Calu3 (cell line): ENCODE measurements at regions not wholly inside any gene's neighbourhood (a gene's known extent, or its start where the extent isn't known, plus 50 kb on each side); places are given as distances from the start of the nearest gene placed in this dataset.
"Not testable (repeated sequence)": the region's sequence is repeated elsewhere in the genome, so short reads cannot be mapped to it uniquely, and the experiment has no call there.

Source experiments
- BruUV-seq: library from RNA; stranded (reverse); fragments of 400-500 nt; replicated peaks from 2 replicates; lab custom pipeline; 2021; lab: Mats Ljungman, UMichigan
- CTCF ChIA-PET: fragments of 300-600 bp; sonication (Branson Sonifier 250); formaldehyde crosslinking; loops from one replicate; lab custom pipeline; 2022; ENCODE audit warnings: antibody characterized with exemption; lab: Charles Lee
- DNase-seq: peaks from one replicate; pipeline ENCODE4 v3.0.0; 2022
- H3K27ac Mint-ChIP-seq: one replicate; pipeline ENCODE4 v1.8.0; 2022; ENCODE audit warnings: mixed read lengths; ENCODE audit not compliant: unreplicated experiment
- H3K27me3 Mint-ChIP-seq: one replicate; pipeline ENCODE4 v1.8.0; 2022; ENCODE audit warnings: mixed read lengths; ENCODE audit not compliant: unreplicated experiment
- H3K36me3 Mint-ChIP-seq: one replicate; pipeline ENCODE4 v1.8.0; 2022; ENCODE audit warnings: mild to moderate bottlenecking, moderate library complexity, mixed read lengths; ENCODE audit not compliant: insufficient read depth, unreplicated experiment
- H3K4me1 Mint-ChIP-seq: one replicate; pipeline ENCODE4 v1.8.0; 2022; ENCODE audit warnings: mild to moderate bottlenecking, low read depth, mixed read lengths; ENCODE audit not compliant: unreplicated experiment
- H3K4me3 Mint-ChIP-seq: one replicate; pipeline ENCODE4 v1.8.0; 2022; ENCODE audit warnings: mild to moderate bottlenecking, low read depth, moderate library complexity, mixed read lengths; ENCODE audit not compliant: unreplicated experiment
- H3K9me3 Mint-ChIP-seq: one replicate; pipeline ENCODE4 v1.8.0; 2022; ENCODE audit warnings: low read depth, mixed read lengths; ENCODE audit not compliant: unreplicated experiment
- CTCF ChIP-seq: fragments of 200-600 bp; IDR thresholded peaks from one replicate; pipeline ENCODE4 v1.8.0; 2022; ENCODE audit warnings: antibody characterized with exemption; ENCODE audit not compliant: unreplicated experiment
- intact Hi-C: fragments of 100-400 bp; cut with micrococcal nuclease; formaldehyde crosslinking; loops from one replicate; pipeline ENCODE4 v1.10.0; 2022; ENCODE audit not compliant: unreplicated experiment

- intact Hi-C loops, result no loop called here
- H3K4me1 Mint-ChIP-seq, result no peaks in the 10 kb centered on the region
Measured at GRCh38 chr21:18007121-18007520, 188.0 kb upstream of the C21orf91 start.

GRCh38 chr21:18006691-18007090 lies 187.5 kb upstream of the C21orf91 start:
- no peaks in the 10 kb centered on the region for H3K9me3 Mint-ChIP-seq
- DNase-seq, result no peak
- intact Hi-C loops, result no loop called here
- H3K27me3 Mint-ChIP-seq, result no peaks in the 10 kb centered on the region
- no peak overlapping the region for H3K27ac Mint-ChIP-seq
- BruUV-seq, result no TSS peak
- no peaks in the 10 kb centered on the region for H3K4me1 Mint-ChIP-seq
- no peaks in the 10 kb centered on the region for H3K36me3 Mint-ChIP-seq
- no peak for TF ChIP-seq CTCF
- CTCF ChIA-PET, result no interaction called here
- no peak overlapping the region for H3K4me3 Mint-ChIP-seq

More at GRCh38 chr21:18007121-18007520, 188.0 kb upstream of the C21orf91 start:
- no TSS peak for BruUV-seq
- Mint-ChIP-seq H3K9me3 (no peaks in the 10 kb centered on the region), H3K36me3 (no peaks in the 10 kb centered on the region), H3K27ac (no peak overlapping the region), H3K4me3 (no peak overlapping the region), H3K27me3 (no peaks in the 10 kb centered on the region)
- CTCF ChIA-PET, result no interaction called here
- DNase-seq, result no peak
- TF ChIP-seq CTCF, result no peak

- intact Hi-C loops, result no loop called here
- Mint-ChIP-seq H3K36me3 (no peaks in the 10 kb centered on the region), H3K4me1 (no peaks in the 10 kb centered on the region), H3K4me3 (no peak overlapping the region), H3K9me3 (peaks cover under 1% of the 10 kb centered on the region), H3K27me3 (no peaks in the 10 kb centered on the region), H3K27ac (no peak overlapping the region)
- no peak for TF ChIP-seq CTCF
- no TSS peak for BruUV-seq
- CTCF ChIA-PET, result no interaction called here
- DNase-seq, result no peak
Measured at GRCh38 chr21:18002393-18002792, 183.2 kb upstream of the C21orf91 start.

GRCh38 chr21:18000981-18001686 lies 182.0 kb upstream of the C21orf91 start:
- DNase-seq, result no peak
- H3K27ac Mint-ChIP-seq, result no peak overlapping the region
- intact Hi-C loops, result no loop called here
- CTCF ChIA-PET, result interaction anchor here (0.7 kb wide), 1 partner anchor 10 kb away, joined by 3 read pairs; no protein-coding TSS in a partner anchor
- BruUV-seq, result no TSS peak
- no peak for TF ChIP-seq CTCF
- no peaks in the 10 kb centered on the region for H3K27me3 Mint-ChIP-seq
- H3K4me3 Mint-ChIP-seq, result no peak overlapping the region
- no peaks in the 10 kb centered on the region for H3K4me1 Mint-ChIP-seq
- H3K9me3 Mint-ChIP-seq, result peaks cover 5% of the 10 kb centered on the region
- H3K36me3 Mint-ChIP-seq, result no peaks in the 10 kb centered on the region

GRCh38 chr21:17998599-17998998 lies 179.4 kb upstream of the C21orf91 start:
- H3K36me3 Mint-ChIP-seq, intact Hi-C loops, H3K27me3 Mint-ChIP-seq, BruUV-seq, H3K4me3 Mint-ChIP-seq, H3K4me1 Mint-ChIP-seq, CTCF ChIA-PET, H3K27ac Mint-ChIP-seq, DNase-seq: not testable (repeated sequence)
- H3K9me3 Mint-ChIP-seq, result peaks cover 11% of the 10 kb centered on the region
